ENCODE measurements at regions not wholly inside any gene's neighbourhood (a gene's known extent, or its start where the extent isn't known, plus 50 kb on each side); places are given as distances from the start of the nearest gene placed in this dataset.

GRCh38 chr5:165272436-165272835 lies 1767.0 kb downstream of the MAT2B start:
- no peak overlapping the region for H3K9ac ChIP-seq (ENCODE audit: low read depth in 1 of 2, low read length in 2 of 2)
- H3K27ac ChIP-seq (ENCODE audit: low read depth in 1 of 2, low read length in 2 of 2), result no peak overlapping the region
- H3K36me3 ChIP-seq (ENCODE audit: control insufficient read depth in 4 of 4, insufficient read depth in 3 of 4, low read depth in 1 of 4, low read length in 3 of 4), result no peaks in the 10 kb centered on the region
- no peaks in the 10 kb centered on the region for H3K9me3 ChIP-seq (ENCODE audit: control insufficient read depth in 4 of 4, low read length in 3 of 4)
- WGBS, result 35% methylated on average over 2 of the region's 2 CpGs
- H3K4me1 ChIP-seq (ENCODE audit: control insufficient read depth in 4 of 4, insufficient read depth in 4 of 4, low read length in 3 of 4), result no peaks in the 10 kb centered on the region
- DNase-seq (ENCODE audit: low spot score), result no peak
- H3K4me3 ChIP-seq (ENCODE audit: low read depth in 1 of 3, low read length in 3 of 3), result no peak overlapping the region
- TF ChIP-seq HNF4A (conservative IDR thresholded peaks at IDR 0.05), result no peak
- H3K27me3 ChIP-seq (ENCODE audit: control insufficient read depth in 4 of 4, insufficient read depth in 4 of 4, low read length in 3 of 4), result no peaks in the 10 kb centered on the region

GRCh38 chr5:165277661-165278060 lies 1772.2 kb downstream of the MAT2B start:
- DNase-seq (ENCODE audit: low spot score), result no peak
- no peak overlapping the region for H3K4me3 ChIP-seq (ENCODE audit: low read depth in 1 of 3, low read length in 3 of 3)
- no peak for TF ChIP-seq JUND (IDR thresholded peaks at IDR 0.05)
- TF ChIP-seq REST (IDR thresholded peaks at IDR 0.05), result no peak
- TF ChIP-seq FOXA2 (IDR thresholded peaks at IDR 0.05), result no peak
- no peak for TF ChIP-seq RXRA (IDR thresholded peaks at IDR 0.05)
- TF ChIP-seq HNF4G (IDR thresholded peaks at IDR 0.05), result no peak
- no peak for TF ChIP-seq RAD21 (IDR thresholded peaks at IDR 0.05)
- no peak for TF ChIP-seq HNF4A (conservative IDR thresholded peaks at IDR 0.05)
- no peak for TF ChIP-seq GABPA (IDR thresholded peaks at IDR 0.05 in 1 of 2, conservative IDR thresholded peaks at IDR 0.05 in 1 of 2)
- no peak for TF ChIP-seq EGR1 (IDR thresholded peaks at IDR 0.05; ENCODE audit: low read depth in 2 of 2)
- TF ChIP-seq CTCF (IDR thresholded peaks at IDR 0.05; ENCODE audit: low read depth, low read length, missing input control), result no peak
- no peak for TF ChIP-seq SP1 (IDR thresholded peaks at IDR 0.05)
- TF ChIP-seq NR2F2 (IDR thresholded peaks at IDR 0.05), result no peak
- no peak for TF ChIP-seq ZBTB33 (IDR thresholded peaks at IDR 0.05)
- TF ChIP-seq ATF3 (IDR thresholded peaks at IDR 0.05), result no peak
- TF ChIP-seq YY1 (IDR thresholded peaks at IDR 0.05), result no peak
- no peak for TF ChIP-seq TAF1 (conservative IDR thresholded peaks at IDR 0.05)
- TF ChIP-seq FOXA1 (IDR thresholded peaks at IDR 0.05), result no peak
- TF ChIP-seq MAX (IDR thresholded peaks at IDR 0.05), result no peak
- H3K4me1 ChIP-seq (ENCODE audit: control insufficient read depth in 4 of 4, insufficient read depth in 4 of 4, low read length in 3 of 4), result no peaks in the 10 kb centered on the region
- H3K27ac ChIP-seq (ENCODE audit: low read depth in 1 of 2, low read length in 2 of 2), result no peak overlapping the region
- H3K27me3 ChIP-seq (ENCODE audit: control insufficient read depth in 4 of 4, insufficient read depth in 4 of 4, low read length in 3 of 4), result peaks cover 0 to 3% (median 0%) of the 10 kb centered on the region in 4 donors
- H3K36me3 ChIP-seq (ENCODE audit: control insufficient read depth in 4 of 4, insufficient read depth in 3 of 4, low read depth in 1 of 4, low read length in 3 of 4), result no peaks in the 10 kb centered on the region
- no peaks in the 10 kb centered on the region for H3K9me3 ChIP-seq (ENCODE audit: control insufficient read depth in 4 of 4, low read length in 3 of 4)
- no peak overlapping the region for H3K9ac ChIP-seq (ENCODE audit: low read depth in 1 of 2, low read length in 2 of 2)
- 64% methylated on average over 1 of the region's 1 CpG for WGBS

All from liver (tissue), 8 donors.